Liver (tissue), 8 donors: ENCODE measurements at regions not wholly inside any gene's neighbourhood (a gene's known extent, or its start where the extent isn't known, plus 50 kb on each side); places are given as distances from the start of the nearest gene placed in this dataset.
A peak's percentile ranks its signal among the peaks of the same experiment; 100 is the strongest.

Experiments used
- DNase-seq: peaks from one replicate; pipeline ENCODE4 v3.0.0-alpha.2; 2017; ENCODE audit warnings: low spot score
- H3K27ac ChIP-seq, 2 donors: one replicate each; pipeline ENCODE4 v1.7.0; 2013; ENCODE audit warnings: inconsistent platforms in 2 of 2, low read length in 2 of 2, control low read depth in 1 of 2, low read depth in 1 of 2, mild to moderate bottlenecking in 1 of 2
- H3K27me3 ChIP-seq, 4 donors: one replicate each; pipeline versions ENCODE4 v1.6.1 to v1.7.0; 2013; ENCODE audit warnings: low read length in 3 of 4, inconsistent platforms in 1 of 4, mild to moderate bottlenecking in 1 of 4, moderate library complexity in 1 of 4; ENCODE audit not compliant: control insufficient read depth in 4 of 4, insufficient read depth in 4 of 4
- H3K36me3 ChIP-seq, 4 donors: one replicate each; pipeline versions ENCODE4 v1.6.1 to v1.7.0; 2013; ENCODE audit warnings: low read length in 3 of 4, mild to moderate bottlenecking in 3 of 4, low read depth in 1 of 4, moderate library complexity in 1 of 4; ENCODE audit not compliant: control insufficient read depth in 4 of 4, insufficient read depth in 3 of 4
- H3K4me1 ChIP-seq, 4 donors: one replicate each; pipeline versions ENCODE4 v1.6.1 to v1.7.0; 2013; ENCODE audit warnings: low read length in 3 of 4, mild to moderate bottlenecking in 3 of 4, moderate library complexity in 1 of 4; ENCODE audit not compliant: control insufficient read depth in 4 of 4, insufficient read depth in 4 of 4
- H3K4me3 ChIP-seq, 3 donors: one replicate each; pipeline versions ENCODE4 v1.6.1 to v1.7.0; 2013; ENCODE audit warnings: low read length in 3 of 3, control low read depth in 1 of 3, low read depth in 1 of 3, mild to moderate bottlenecking in 1 of 3
- H3K9ac ChIP-seq, 2 donors: one replicate each; pipeline ENCODE4 v1.7.0; 2013; ENCODE audit warnings: low read length in 2 of 2, mild to moderate bottlenecking in 2 of 2, moderate library complexity in 2 of 2, control low read depth in 1 of 2, low read depth in 1 of 2
- H3K9me3 ChIP-seq, 4 donors: one replicate each; pipeline versions ENCODE4 v1.6.1 to v1.7.0; 2013; ENCODE audit warnings: low read length in 3 of 4; ENCODE audit not compliant: control insufficient read depth in 4 of 4
- ATF3 ChIP-seq: IDR thresholded peaks from 2 replicates; pipeline ENCODE4 v1.6.1; 2016; ENCODE audit warnings: antibody characterized with exemption
- EGR1 ChIP-seq, 2 donors: IDR thresholded peaks; 2 replicates each; pipeline ENCODE4 v1.6.1; 2016 to 2018; ENCODE audit warnings: antibody characterized with exemption in 2 of 2, low read depth in 2 of 2
- GABPA ChIP-seq, 2 donors: IDR thresholded peaks in 1 of 2; conservative IDR thresholded peaks in 1 of 2; 2 replicates each; pipeline ENCODE4 v1.6.1; 2016; ENCODE audit warnings: antibody characterized with exemption in 2 of 2, mild to moderate bottlenecking in 1 of 2, moderate library complexity in 1 of 2
- HNF4A ChIP-seq, 2 donors: conservative IDR thresholded peaks; 2 replicates each; pipeline ENCODE4 v1.6.1; 2016; ENCODE audit warnings: antibody characterized with exemption in 2 of 2, mild to moderate bottlenecking in 2 of 2
- NR2F2 ChIP-seq: IDR thresholded peaks from 2 replicates; pipeline ENCODE4 v1.6.1; 2016; ENCODE audit warnings: antibody characterized with exemption
- RAD21 ChIP-seq, 2 donors: IDR thresholded peaks; 2 replicates each; pipeline ENCODE4 v1.6.1; 2016; ENCODE audit warnings: antibody characterized with exemption in 2 of 2, mild to moderate bottlenecking in 2 of 2
- RXRA ChIP-seq, 2 donors: IDR thresholded peaks; 2 replicates each; pipeline ENCODE4 v1.6.1; 2017 to 2018; ENCODE audit warnings: antibody characterized with exemption in 2 of 2, mild to moderate bottlenecking in 1 of 2
- SP1 ChIP-seq: IDR thresholded peaks from 2 replicates; pipeline ENCODE4 v1.6.1; 2018; ENCODE audit warnings: antibody characterized with exemption, mild to moderate bottlenecking
- TAF1 ChIP-seq: conservative IDR thresholded peaks from 2 replicates; pipeline ENCODE4 v1.6.1; 2016; ENCODE audit warnings: antibody characterized with exemption, mild to moderate bottlenecking
- YY1 ChIP-seq: IDR thresholded peaks from 2 replicates; pipeline ENCODE4 v1.6.1; 2016; ENCODE audit warnings: antibody characterized with exemption, mild to moderate bottlenecking
- ZBTB33 ChIP-seq: IDR thresholded peaks from 2 replicates; pipeline ENCODE4 v1.6.1; 2016; ENCODE audit warnings: antibody characterized with exemption
- WGBS: extraction: QIAGEN DNeasy Blood & Tissue Kit; methylation state at CpG from one replicate; pipeline ENCODE4 v1.1.7; 2013; 5-methylcytosine and 5-hydroxymethylcytosine counted together
- TF ChIP-seq, protein P1 (sequence below): fragments of 150-350 bp; IDR thresholded peaks from 2 replicates; pipeline ENCODE4 v1.5.1; 2017; ENCODE audit warnings: improper control_type of control experiment, low read depth, low read length; ENCODE audit not compliant: missing input control
- TF ChIP-seq, protein P2 (sequence below): IDR thresholded peaks from 2 replicates; pipeline ENCODE4 v1.6.1; 2016; ENCODE audit warnings: antibody characterized with exemption, mild to moderate bottlenecking
- donor health status: healthy.
- donor health status: healthy.
- donor health status: healthy.
- donor health status: healthy.
- donor health status: healthy.

- peak; percentile 68 to 76 for TF ChIP-seq HNF4A (conservative IDR thresholded peaks at IDR 0.05)
- TF ChIP-seq, protein P1, sequence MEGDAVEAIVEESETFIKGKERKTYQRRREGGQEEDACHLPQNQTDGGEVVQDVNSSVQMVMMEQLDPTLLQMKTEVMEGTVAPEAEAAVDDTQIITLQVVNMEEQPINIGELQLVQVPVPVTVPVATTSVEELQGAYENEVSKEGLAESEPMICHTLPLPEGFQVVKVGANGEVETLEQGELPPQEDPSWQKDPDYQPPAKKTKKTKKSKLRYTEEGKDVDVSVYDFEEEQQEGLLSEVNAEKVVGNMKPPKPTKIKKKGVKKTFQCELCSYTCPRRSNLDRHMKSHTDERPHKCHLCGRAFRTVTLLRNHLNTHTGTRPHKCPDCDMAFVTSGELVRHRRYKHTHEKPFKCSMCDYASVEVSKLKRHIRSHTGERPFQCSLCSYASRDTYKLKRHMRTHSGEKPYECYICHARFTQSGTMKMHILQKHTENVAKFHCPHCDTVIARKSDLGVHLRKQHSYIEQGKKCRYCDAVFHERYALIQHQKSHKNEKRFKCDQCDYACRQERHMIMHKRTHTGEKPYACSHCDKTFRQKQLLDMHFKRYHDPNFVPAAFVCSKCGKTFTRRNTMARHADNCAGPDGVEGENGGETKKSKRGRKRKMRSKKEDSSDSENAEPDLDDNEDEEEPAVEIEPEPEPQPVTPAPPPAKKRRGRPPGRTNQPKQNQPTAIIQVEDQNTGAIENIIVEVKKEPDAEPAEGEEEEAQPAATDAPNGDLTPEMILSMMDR, result no peak
- WGBS, result 69% methylated on average over 2 of the region's 2 CpGs
- Histone ChIP-seq H3K27ac (no peak overlapping the region), H3K36me3 (no peaks in the 10 kb centered on the region), H3K4me1 (no peaks in the 10 kb centered on the region), H3K27me3 (no peaks in the 10 kb centered on the region), H3K4me3 (no peak overlapping the region), H3K9me3 (no peaks in the 10 kb centered on the region), H3K9ac (no peak overlapping the region)
- no peak for DNase-seq
These were observed 290.7 kb downstream of the TCF7L2 start for GRCh38 chr10:113240736-113241135.

DNA sequence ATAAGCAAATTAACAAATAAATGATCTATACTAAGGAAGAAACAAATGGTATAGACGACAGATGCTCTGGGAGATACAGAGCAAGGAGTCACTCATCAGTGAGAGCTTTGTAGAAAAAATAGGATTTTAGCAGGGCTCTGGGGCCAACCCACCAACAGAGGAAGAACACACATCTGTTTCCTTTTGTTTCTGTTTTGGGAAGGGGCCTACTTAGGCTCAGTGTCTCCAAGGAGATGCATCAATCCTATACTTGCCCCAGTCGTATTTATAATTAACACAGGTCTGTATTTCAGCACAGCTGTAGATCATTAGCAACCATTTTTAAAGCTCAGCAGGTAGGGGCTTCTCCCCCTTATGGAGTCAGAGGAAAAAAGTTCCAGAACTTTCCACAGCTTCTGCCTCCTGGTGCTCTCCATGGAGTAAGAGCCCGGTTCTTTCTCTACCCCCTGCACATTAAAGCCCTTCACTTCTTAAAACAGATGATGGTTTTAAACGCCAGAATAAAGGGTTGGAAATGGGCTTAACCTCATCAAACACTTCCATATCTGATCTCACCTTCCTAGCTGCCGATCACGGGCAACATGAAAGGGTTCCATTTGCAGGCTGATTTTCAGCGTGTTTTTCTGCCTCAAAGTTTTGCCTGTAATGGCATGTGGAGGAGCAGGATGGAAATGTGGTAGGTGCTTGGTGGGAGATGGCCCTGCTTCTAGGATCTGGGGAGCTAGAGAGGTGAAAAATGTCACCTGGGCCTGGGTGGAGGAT lies 291.7 kb downstream of the TCF7L2 start:
- H3K9me3 ChIP-seq, result no peaks in the 10 kb centered on the region
- WGBS, result 81% methylated on average over 7 of the region's 7 CpGs
- H3K4me1 ChIP-seq, result no peaks in the 10 kb centered on the region
- no peak overlapping the region for H3K9ac ChIP-seq
- no peaks in the 10 kb centered on the region for H3K36me3 ChIP-seq
- no peak overlapping the region for H3K27ac ChIP-seq
- no peak for TF ChIP-seq EGR1 (IDR thresholded peaks at IDR 0.05; ENCODE audit: low read depth in 2 of 2)
- TF ChIP-seq ZBTB33, result no peak
- DNase-seq, result no peak
- no peaks in the 10 kb centered on the region for H3K27me3 ChIP-seq
- no peak overlapping the region for H3K4me3 ChIP-seq

GRCh38 chr10:113243311-113243710 lies 293.3 kb downstream of the TCF7L2 start:
- TF ChIP-seq YY1 (no peak), EGR1 (IDR thresholded peaks at IDR 0.05; ENCODE audit: low read depth in 2 of 2) (no peak), ZBTB33 (no peak), RXRA (IDR thresholded peaks at IDR 0.05) (no peak), TAF1 (no peak), SP1 (no peak), RAD21 (IDR thresholded peaks at IDR 0.05) (no peak), NR2F2 (no peak), ATF3 (no peak), GABPA (IDR thresholded peaks at IDR 0.05 in 1 of 2, conservative IDR thresholded peaks at IDR 0.05 in 1 of 2) (no peak)
- TF ChIP-seq, protein P2, sequence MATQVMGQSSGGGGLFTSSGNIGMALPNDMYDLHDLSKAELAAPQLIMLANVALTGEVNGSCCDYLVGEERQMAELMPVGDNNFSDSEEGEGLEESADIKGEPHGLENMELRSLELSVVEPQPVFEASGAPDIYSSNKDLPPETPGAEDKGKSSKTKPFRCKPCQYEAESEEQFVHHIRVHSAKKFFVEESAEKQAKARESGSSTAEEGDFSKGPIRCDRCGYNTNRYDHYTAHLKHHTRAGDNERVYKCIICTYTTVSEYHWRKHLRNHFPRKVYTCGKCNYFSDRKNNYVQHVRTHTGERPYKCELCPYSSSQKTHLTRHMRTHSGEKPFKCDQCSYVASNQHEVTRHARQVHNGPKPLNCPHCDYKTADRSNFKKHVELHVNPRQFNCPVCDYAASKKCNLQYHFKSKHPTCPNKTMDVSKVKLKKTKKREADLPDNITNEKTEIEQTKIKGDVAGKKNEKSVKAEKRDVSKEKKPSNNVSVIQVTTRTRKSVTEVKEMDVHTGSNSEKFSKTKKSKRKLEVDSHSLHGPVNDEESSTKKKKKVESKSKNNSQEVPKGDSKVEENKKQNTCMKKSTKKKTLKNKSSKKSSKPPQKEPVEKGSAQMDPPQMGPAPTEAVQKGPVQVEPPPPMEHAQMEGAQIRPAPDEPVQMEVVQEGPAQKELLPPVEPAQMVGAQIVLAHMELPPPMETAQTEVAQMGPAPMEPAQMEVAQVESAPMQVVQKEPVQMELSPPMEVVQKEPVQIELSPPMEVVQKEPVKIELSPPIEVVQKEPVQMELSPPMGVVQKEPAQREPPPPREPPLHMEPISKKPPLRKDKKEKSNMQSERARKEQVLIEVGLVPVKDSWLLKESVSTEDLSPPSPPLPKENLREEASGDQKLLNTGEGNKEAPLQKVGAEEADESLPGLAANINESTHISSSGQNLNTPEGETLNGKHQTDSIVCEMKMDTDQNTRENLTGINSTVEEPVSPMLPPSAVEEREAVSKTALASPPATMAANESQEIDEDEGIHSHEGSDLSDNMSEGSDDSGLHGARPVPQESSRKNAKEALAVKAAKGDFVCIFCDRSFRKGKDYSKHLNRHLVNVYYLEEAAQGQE, result no peak
- 98% methylated on average over 2 of the region's 2 CpGs for WGBS
- Histone ChIP-seq H3K9me3 (no peaks in the 10 kb centered on the region), H3K27me3 (no peaks in the 10 kb centered on the region), H3K4me3 (no peak overlapping the region), H3K9ac (no peak overlapping the region), H3K27ac (no peak overlapping the region), H3K4me1 (no peaks in the 10 kb centered on the region), H3K36me3 (no peaks in the 10 kb centered on the region)
- DNase-seq, result no peak
